PC-3 (cell line): ENCODE measurements at regions not wholly inside any gene's neighbourhood (a gene's known extent, or its start where the extent isn't known, plus 50 kb on each side); places are given as distances from the start of the nearest gene placed in this dataset.

ENCODE experiments used
- EZH2 ChIP-seq: fragments of 300-600 bp; sonication (generic); IDR thresholded peaks from one replicate; pipeline ENCODE4 v1.6.1; 2017; ENCODE audit warnings: antibody characterized with exemption, mild to moderate bottlenecking, low read length; ENCODE audit not compliant: unreplicated experiment
- EZH2phosphoT487 ChIP-seq: fragments of 300-600 bp; sonication (generic); IDR thresholded peaks from 2 replicates; pipeline ENCODE4 v1.6.1; 2018; ENCODE audit warnings: mild to moderate bottlenecking, antibody characterized with exemption, low read length, borderline replicate concordance
- TF ChIP-seq, protein P1 (sequence below): fragments of 300-600 bp; sonication (generic); conservative IDR thresholded peaks from 2 replicates; pipeline ENCODE4 v1.5.1; 2017; ENCODE audit warnings: antibody characterized with exemption, low read depth, mild to moderate bottlenecking, low read length

- TF ChIP-seq, protein P1, sequence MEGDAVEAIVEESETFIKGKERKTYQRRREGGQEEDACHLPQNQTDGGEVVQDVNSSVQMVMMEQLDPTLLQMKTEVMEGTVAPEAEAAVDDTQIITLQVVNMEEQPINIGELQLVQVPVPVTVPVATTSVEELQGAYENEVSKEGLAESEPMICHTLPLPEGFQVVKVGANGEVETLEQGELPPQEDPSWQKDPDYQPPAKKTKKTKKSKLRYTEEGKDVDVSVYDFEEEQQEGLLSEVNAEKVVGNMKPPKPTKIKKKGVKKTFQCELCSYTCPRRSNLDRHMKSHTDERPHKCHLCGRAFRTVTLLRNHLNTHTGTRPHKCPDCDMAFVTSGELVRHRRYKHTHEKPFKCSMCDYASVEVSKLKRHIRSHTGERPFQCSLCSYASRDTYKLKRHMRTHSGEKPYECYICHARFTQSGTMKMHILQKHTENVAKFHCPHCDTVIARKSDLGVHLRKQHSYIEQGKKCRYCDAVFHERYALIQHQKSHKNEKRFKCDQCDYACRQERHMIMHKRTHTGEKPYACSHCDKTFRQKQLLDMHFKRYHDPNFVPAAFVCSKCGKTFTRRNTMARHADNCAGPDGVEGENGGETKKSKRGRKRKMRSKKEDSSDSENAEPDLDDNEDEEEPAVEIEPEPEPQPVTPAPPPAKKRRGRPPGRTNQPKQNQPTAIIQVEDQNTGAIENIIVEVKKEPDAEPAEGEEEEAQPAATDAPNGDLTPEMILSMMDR = no peak
- TF ChIP-seq EZH2 (no peak), EZH2phosphoT487 (no peak)
Observed at GRCh38 chr7:113715981-113716856, 202.6 kb downstream of the PPP1R3A start.
